ENCODE measurements at regions not wholly inside any gene's neighbourhood (a gene's known extent, or its start where the extent isn't known, plus 50 kb on each side); places are given as distances from the start of the nearest gene placed in this dataset.
A peak's percentile ranks its signal among the peaks of the same experiment; 100 is the strongest.

DNA sequence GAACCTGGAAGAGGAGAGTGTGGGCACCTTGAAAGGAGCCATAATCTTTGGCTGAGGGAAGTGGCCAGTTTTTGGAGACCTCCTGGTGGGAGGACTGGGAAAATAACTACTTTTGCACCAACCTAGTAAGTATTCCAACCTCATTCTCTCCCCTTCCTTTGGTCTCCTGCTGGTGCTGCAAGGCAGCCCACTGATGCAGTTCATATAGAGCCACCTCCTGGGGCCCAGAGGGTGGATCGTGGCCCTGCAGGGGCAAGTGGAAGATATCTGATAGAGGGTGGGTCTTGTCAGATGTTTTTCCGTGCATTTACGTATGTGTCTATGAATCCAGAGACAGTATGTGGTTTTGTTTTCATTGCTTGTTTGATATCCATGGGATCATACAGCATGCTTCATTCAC, 172.8 kb upstream of the PITX1 start:
- H3K27me3 Mint-ChIP-seq, result peaks cover 7 to 49% (median 48%) of the 10 kb centered on the region in 3 donors
- H3K9me3 Mint-ChIP-seq, result peaks cover 11 to 23% (median 16%) of the 10 kb centered on the region in 7 donors
- H3K4me1 Mint-ChIP-seq, result no peaks in the 10 kb centered on the region
- DNase-seq (no peak), ATAC-seq (ENCODE audit: low read depth in 2 of 2) (no peak)
- H3K4me3 Mint-ChIP-seq, result no peak overlapping the region
- peaks cover 12 to 24% of the 10 kb centered on the region in 2 donors for H3K36me3 Mint-ChIP-seq
- no peak overlapping the region for H3K27ac Mint-ChIP-seq

DNA sequence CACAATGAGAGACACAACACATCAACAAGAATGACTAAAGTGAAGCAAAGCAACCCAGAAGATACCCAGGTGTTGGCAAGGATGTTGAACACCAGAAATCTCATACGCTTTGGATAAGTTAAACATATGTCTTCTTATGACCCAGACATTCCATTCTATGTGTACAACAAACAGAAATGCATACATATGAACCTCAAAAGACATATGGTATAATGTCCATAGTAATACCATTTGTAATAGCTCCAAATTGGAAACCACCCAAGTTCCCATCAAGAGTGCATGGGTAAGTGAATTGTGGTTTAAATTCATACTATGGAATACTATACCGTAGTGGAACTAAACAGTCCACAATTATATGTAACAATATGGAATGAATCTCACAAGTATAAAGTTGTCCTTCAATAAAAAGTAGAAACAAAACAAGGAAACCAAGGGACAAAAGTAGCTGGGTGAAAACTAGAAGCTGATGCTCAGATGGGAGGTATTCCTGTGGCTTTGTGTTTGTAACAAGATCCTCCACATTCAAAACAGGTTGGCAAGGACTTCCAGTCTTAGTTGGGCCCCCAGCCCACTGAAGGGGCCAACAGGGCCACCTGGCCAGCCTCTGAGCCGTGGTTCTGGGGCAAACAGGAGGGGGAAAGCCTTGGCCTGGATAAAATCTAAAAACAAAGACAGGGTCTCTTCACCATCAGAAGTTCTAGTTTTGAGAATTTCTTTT, 171.8 kb upstream of the PITX1 start:
- no peak for DNase-seq
- Mint-ChIP-seq H3K27ac (no peak overlapping the region), H3K9me3 (peaks cover 11 to 23% (median 16%) of the 10 kb centered on the region in 7 donors), H3K36me3 (peaks cover 12 to 24% of the 10 kb centered on the region in 2 donors), H3K27me3 (peaks cover 7 to 50% (median 49%) of the 10 kb centered on the region in 3 donors), H3K4me3 (no peak overlapping the region), H3K4me1 (no peaks in the 10 kb centered on the region)
- ATAC-seq (ENCODE audit: low read depth in 2 of 2), result no peak

DNA sequence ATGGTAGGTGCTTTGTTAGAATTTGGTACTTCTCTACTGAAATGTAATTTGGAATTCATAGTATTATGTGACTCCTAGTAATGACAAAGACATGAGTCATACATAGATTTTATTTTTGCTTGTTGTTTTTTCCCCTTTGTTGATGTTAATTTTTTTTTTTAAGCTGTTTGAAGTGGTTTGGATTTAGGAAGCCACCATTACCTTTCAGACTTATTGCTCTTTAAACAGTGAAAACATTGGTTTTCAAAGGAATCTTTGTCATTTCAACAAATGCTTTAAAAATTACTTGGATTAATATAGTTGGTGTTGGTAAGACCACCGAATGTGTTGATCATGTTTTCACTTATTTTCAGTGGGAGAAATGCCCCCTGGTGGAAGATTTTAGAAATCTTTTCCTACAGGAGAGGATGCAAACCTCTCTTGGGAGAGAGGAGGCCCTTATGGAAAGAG, 170.1 kb upstream of the PITX1 start:
- H3K36me3 Mint-ChIP-seq, result peaks cover 12 to 24% of the 10 kb centered on the region in 2 donors
- H3K4me1 Mint-ChIP-seq, result no peaks in the 10 kb centered on the region
- DNase-seq, result no peak
- peaks cover 11 to 23% (median 16%) of the 10 kb centered on the region in 7 donors for H3K9me3 Mint-ChIP-seq
- H3K27ac Mint-ChIP-seq, result no peak overlapping the region
- ATAC-seq (ENCODE audit: low read depth in 2 of 2), result no peak
- H3K27me3 Mint-ChIP-seq, result peaks cover 11 to 49% (median 48%) of the 10 kb centered on the region in 3 donors
- H3K4me3 Mint-ChIP-seq, result no peak overlapping the region

DNA sequence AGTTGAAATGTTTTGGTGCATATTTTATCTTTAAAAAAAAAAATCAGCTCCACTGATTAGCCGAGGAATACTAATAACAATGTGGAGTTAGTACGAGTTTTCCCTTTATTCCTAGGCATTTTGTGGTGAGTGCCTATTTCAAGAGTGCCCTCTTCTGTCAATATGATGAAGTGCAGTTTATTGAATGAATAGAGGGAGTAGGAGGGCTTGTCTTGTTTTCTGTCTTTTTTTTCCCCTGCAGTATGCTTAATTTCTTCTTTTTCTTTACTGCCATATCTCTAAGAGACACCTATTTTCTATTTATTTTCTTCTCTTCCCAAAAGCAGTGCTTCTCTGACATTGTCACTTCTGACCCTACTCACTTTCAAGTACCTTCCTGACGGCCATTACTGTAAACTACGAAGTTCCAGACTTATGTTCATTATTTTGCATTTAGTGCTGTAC, 169.6 kb upstream of the PITX1 start:
- peaks cover 12 to 26% (median 16%) of the 10 kb centered on the region in 7 donors for H3K9me3 Mint-ChIP-seq
- H3K27ac Mint-ChIP-seq, result no peak overlapping the region
- no peak overlapping the region for H3K4me3 Mint-ChIP-seq
- H3K36me3 Mint-ChIP-seq, result peaks cover 12 to 24% of the 10 kb centered on the region in 2 donors
- ATAC-seq (ENCODE audit: low read depth in 2 of 2) (no peak), DNase-seq (no peak)
- H3K4me1 Mint-ChIP-seq, result no peaks in the 10 kb centered on the region
- H3K27me3 Mint-ChIP-seq, result peaks cover 11 to 49% (median 48%) of the 10 kb centered on the region in 3 donors

DNA sequence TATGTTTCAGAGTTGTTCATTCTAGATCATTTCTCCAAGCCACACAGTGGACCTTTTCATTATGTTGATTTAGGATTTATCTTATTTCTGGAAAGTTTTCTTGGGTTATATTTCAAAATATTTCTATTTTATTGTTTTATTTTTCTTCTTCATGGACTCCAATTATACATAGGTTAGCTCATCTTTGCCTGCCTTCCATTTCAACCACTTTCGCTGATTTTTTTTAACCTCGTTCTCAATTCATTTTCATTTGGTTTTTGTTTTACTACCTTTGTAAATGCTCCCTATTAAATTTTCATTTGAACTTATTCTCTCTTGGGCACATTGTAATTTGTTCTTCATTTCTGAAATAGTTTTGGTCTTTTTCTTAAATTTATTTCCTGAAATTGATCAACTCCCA, 169.0 kb upstream of the PITX1 start:
- H3K27me3 Mint-ChIP-seq, result peaks cover 11 to 50% (median 46%) of the 10 kb centered on the region in 3 donors
- no peak for ATAC-seq (ENCODE audit: low read depth in 2 of 2)
- no peak for DNase-seq

DNA sequence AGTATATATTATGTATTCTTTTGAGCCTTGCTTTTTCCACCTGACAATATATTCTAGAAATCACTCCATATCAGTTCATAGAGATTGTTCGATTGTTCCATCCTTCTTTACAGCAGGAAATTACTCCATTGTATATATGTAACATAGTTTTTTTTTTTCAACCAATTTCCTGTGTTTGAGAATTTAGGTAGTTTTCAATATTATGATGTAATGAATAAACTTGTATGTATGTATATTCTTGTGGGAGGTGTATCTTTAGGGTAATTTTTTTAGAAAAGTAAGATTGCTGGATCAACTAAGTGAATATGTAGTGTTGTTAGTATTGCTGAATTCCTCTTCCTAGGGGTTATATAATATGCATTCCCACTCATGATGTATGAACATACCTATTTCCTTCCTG, 165.9 kb upstream of the PITX1 start:
- Mint-ChIP-seq H3K36me3 (peaks cover 12 to 24% of the 10 kb centered on the region in 2 donors), H3K9me3 (peaks cover 16 to 39% (median 22%) of the 10 kb centered on the region in 7 donors), H3K27me3 (peaks cover 18 to 51% (median 44%) of the 10 kb centered on the region in 3 donors), H3K4me3 (no peak overlapping the region), H3K27ac (no peak overlapping the region), H3K4me1 (no peaks in the 10 kb centered on the region)
- DNase-seq (no peak), ATAC-seq (ENCODE audit: low read depth in 2 of 2) (no peak)

More for the DNA sequence above, 169.0 kb upstream of the PITX1 start:
- Mint-ChIP-seq H3K4me3 (no peak overlapping the region), H3K36me3 (peaks cover 12 to 24% of the 10 kb centered on the region in 2 donors), H3K27ac (no peak overlapping the region), H3K9me3 (peaks cover 13 to 30% (median 16%) of the 10 kb centered on the region in 7 donors), H3K4me1 (no peaks in the 10 kb centered on the region)

DNA sequence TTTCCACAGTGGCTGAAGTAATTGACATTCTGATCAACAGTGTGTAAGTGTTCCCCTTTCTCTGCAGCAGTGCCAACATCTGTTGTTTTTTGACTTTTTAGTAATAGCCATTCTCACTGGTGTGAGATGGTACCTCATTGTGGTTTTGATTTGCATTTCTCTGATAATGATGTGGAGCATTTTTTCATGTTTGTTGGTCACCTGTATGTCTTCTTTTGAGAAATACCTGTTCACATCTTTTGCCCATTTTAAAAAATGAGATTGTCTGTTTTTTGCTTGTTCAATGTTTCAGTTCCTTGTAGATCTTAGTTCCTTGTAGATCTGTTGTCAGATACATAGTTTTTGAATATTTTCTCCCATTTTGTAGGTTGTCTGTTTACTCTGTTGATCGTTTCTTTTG, 162.5 kb upstream of the PITX1 start:
- peaks cover 30 to 48% (median 39%) of the 10 kb centered on the region in 3 donors for H3K27me3 Mint-ChIP-seq
- H3K4me1 Mint-ChIP-seq, result peaks cover 0 to 1% (median 1%) of the 10 kb centered on the region in 3 donors
- DNase-seq, result no peak
- no peak overlapping the region for H3K27ac Mint-ChIP-seq
- no peak overlapping the region for H3K4me3 Mint-ChIP-seq
- no peaks in the 10 kb centered on the region for H3K36me3 Mint-ChIP-seq
- no peak for ATAC-seq (ENCODE audit: low read depth in 2 of 2)
- peaks cover 0 to 16% (median 7%) of the 10 kb centered on the region in 7 donors for H3K9me3 Mint-ChIP-seq

DNA sequence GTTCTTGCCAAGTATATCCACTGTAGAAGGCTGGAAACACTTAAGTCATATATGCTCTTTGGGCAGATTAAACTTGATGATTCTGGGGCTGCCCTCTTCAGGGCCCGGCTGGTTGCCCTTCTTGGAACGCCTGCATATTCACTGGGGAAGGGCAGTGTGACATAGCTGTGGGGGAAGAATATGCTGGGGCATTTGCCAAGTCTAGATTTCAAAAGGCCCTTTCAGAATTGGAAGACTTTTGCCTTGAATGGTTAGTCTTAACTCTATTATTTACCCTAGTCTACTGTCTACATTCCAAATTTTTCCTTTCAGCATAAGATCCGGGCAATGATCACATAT, 161.2 kb upstream of the PITX1 start:
- ATAC-seq (ENCODE audit: low read depth in 2 of 2) (no peak), DNase-seq (no peak)

DNA sequence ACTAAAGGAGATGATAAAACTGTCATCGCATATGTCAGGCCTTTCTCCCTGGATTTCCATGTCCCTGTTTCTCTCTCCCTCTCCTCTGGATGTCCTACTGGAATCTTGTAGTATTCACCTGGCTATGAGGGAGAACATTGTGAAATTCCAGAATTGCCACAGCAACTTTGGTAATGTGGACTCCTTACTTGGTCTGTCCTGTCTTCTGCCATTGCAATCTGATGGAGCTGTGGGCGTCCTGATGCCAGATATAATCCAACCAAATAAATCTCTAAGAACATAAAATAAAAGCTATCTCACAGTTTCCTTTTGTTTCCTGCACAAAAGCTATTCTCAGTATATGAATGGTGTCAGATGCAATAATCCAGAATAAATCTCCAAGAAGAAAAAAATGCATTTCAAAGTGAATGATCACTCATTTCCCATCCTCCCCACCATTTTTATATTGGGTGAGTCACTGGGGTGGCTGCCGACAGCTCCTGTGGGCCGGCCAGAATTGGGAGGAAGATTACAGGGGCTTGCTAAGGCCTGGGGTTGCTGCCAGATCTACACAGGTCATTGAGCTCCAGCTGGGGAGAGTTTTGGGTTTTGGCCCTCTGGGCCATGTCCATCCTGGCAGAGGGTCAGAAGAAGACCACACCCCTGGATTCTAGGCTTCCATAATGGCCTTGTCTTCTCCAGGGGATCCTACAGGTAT, 160.7 kb upstream of the PITX1 start:
- Mint-ChIP-seq H3K36me3 (no peaks in the 10 kb centered on the region), H3K27me3 (peaks cover 40 to 50% (median 48%) of the 10 kb centered on the region in 3 donors), H3K4me3 (no peak overlapping the region), H3K27ac (no peak overlapping the region), H3K4me1 (peaks cover 1 to 12% (median 5%) of the 10 kb centered on the region in 3 donors), H3K9me3 (peaks cover 0 to 16% (median 7%) of the 10 kb centered on the region in 7 donors)
- DNase-seq (no peak), ATAC-seq (ENCODE audit: low read depth in 2 of 2) (no peak)

More for the DNA sequence above, 161.2 kb upstream of the PITX1 start:
- Mint-ChIP-seq H3K4me3 (no peak overlapping the region), H3K36me3 (no peaks in the 10 kb centered on the region), H3K9me3 (peaks cover 0 to 16% (median 7%) of the 10 kb centered on the region in 7 donors), H3K27ac (no peak overlapping the region), H3K27me3 (peaks cover 40 to 53% (median 50%) of the 10 kb centered on the region in 3 donors), H3K4me1 (peaks cover 1 to 12% (median 5%) of the 10 kb centered on the region in 3 donors)

DNA sequence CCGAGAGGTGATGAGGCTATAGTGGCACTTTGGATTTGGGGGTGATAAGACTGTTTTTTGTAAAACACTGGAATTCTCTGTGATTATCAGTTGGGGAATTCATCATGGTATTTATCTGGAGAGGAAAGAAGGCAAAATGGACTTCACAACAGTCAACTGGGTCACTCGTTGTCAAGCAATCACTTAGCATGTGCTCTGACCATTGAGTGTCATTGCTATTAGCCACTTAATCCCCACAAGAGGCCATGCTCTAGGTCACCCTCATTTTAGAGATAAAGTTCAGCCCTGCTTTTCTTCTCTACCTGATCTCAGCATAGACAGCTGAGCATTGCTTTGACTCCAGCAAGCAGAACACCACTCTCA, 160.1 kb upstream of the PITX1 start:
- no peak for ATAC-seq (ENCODE audit: low read depth in 2 of 2)
- Mint-ChIP-seq H3K27ac (peak overlapping the region in 1 of 6 donors; percentile 40), H3K4me3 (no peak overlapping the region), H3K9me3 (peaks cover 0 to 16% (median 7%) of the 10 kb centered on the region in 7 donors), H3K4me1 (peaks cover 1 to 12% (median 5%) of the 10 kb centered on the region in 3 donors), H3K27me3 (peaks cover 45 to 47% (median 46%) of the 10 kb centered on the region in 3 donors), H3K36me3 (no peaks in the 10 kb centered on the region)
- DNase-seq, result no peak

DNA sequence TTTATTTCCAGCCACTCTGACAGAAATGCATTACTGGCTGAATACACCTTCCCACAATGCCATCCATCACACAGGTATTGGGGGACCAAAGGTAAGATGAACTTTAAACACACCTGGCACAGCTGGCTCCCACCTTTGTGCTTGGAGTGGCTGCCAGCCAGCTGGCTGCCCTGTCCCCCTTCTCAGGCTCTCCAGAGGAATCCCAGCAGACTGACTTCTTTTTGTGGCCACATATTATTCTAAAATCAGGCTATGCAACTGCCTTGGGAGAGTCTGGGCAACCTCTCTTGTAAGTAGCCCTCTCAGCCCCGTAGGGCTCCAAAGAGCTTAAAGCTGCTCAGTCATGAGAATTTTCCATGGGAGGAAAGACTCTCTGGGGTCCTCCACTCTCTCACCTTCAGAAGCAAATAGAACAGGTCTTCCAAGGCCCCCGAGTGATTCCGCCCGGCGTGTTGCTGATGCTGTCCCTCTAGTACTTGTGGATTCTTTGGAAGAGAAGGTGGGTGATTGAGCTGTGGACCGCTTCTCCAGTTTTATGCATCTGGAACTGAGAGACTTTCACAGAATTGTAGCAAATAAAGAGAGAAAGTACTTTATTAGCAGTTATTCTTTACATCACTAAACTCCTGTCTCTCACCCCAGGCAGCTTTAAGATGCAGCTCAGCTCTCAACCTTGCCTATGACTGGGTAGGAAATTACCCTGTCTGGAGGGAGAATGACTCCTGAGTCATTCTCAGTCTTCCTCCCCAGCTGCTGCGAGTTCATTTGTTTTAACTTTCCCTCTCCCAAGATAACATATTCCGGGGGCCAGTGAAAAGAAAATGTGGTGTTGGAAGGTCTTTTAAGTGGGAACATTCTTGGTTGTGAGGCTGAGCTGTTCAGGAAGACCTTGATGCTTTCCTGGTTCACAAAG, 159.4 kb upstream of the PITX1 start:
- Mint-ChIP-seq H3K4me1 (peaks cover 1 to 12% (median 5%) of the 10 kb centered on the region in 3 donors), H3K9me3 (peaks cover 0 to 14% (median 7%) of the 10 kb centered on the region in 7 donors), H3K27me3 (peaks cover 40 to 45% (median 41%) of the 10 kb centered on the region in 3 donors), H3K36me3 (no peaks in the 10 kb centered on the region), H3K4me3 (no peak overlapping the region), H3K27ac (peak overlapping the region in 1 of 6 donors; percentile 40)
- ATAC-seq (ENCODE audit: low read depth in 2 of 2) (no peak), DNase-seq (no peak)

DNA sequence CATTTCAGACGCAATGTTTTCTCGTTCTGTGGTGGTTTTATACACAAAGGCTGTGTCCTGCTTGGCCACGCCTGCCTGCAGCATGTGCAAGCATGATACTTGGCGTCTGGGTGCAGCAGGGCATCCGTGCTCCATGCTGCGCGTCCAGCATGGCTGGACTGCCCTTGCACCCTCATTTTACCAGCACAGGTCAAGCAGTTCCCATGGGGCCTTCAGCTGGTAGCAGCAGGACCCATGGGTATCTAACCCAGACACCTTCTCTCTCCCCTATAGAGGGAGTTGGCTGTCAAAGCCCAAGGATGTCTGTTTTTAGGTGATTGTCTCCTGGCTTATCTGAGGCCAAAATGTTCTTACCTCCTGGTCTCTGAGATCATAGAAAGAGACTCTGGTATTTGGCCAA, 158.3 kb upstream of the PITX1 start:
- peaks cover 1 to 12% (median 5%) of the 10 kb centered on the region in 3 donors for H3K4me1 Mint-ChIP-seq
- H3K4me3 Mint-ChIP-seq, result peak overlapping the region in 1 of 8 donors; percentile 37
- DNase-seq (no peak), ATAC-seq (ENCODE audit: low read depth in 2 of 2) (no peak)
- H3K36me3 Mint-ChIP-seq, result no peaks in the 10 kb centered on the region
- peaks cover 37 to 45% (median 38%) of the 10 kb centered on the region in 3 donors for H3K27me3 Mint-ChIP-seq
- peaks cover 0 to 13% (median 7%) of the 10 kb centered on the region in 7 donors for H3K9me3 Mint-ChIP-seq
- H3K27ac Mint-ChIP-seq, result no peak overlapping the region

All from naive B cell (primary cell).